HG03354 (cell line): ENCODE measurements at regions not wholly inside any gene's neighbourhood (a gene's known extent, or its start where the extent isn't known, plus 50 kb on each side); places are given as distances from the start of the nearest gene placed in this dataset.

ENCODE experiments used
- ATAC-seq: cut with Tn5 transposase; IDR thresholded peaks from one replicate; pipeline ENCODE4 v1.9.1; 2021; ENCODE audit warnings: mild to moderate bottlenecking; ENCODE audit not compliant: unreplicated experiment, poor library complexity, severe bottlenecking

DNA sequence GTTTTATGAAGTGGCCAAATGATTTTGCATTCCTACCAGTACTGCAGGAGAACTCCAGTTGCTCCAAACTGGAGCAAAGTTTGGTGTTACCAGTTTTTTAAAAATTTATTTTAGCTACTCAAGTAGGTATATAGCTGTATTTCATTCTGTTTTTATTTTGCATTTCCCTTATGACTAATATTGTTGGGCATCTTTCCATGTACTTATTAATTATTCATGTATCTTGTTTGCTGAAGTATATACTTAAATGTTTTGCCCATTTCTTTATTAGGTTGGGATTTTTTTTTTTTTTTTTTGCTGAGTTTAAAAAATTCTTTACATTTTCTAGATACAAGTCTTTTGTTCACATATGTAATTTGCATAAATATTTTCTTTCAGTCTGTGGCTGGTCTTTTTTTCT, 386.6 kb upstream of the DAB2 start:
- ATAC-seq, result no peak

DNA sequence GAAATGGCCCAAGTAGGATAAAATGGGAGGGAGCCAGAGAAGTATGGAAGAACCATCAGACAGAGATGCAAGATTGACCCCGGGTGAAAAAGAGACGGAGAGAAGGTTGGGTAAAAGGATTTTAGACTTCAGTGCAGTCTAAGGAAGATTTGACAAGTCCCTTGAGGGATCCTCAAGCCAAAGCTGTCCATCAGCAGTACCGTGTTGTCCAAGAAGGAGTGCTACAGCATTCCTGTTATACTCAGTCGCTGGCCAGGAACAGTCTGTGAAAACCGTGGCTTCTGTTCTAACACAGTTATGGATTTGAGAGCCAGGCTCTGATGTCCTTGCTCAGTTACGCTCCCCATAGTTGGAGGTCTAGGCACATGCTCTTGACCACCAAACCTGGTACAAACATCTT, 383.9 kb upstream of the DAB2 start:
- no peak for ATAC-seq

DNA sequence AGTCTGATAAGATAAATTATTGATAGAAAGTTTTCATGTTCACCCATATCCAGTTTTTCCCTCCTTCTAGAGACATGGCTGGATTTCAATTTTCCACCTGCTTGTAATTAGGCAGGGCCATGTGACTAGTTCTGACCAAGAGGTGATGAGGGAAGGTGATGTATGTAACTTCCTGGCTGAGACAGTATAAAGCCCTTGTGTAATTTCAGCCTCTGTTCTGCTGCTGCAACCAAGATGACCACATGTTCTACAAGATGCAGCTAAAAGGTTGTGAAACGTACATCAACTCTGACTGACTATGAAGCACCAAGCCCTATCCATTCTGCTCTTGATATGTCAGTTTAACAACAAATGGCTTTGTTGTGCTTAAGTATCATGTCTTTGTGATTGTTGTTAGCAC, 376.5 kb upstream of the DAB2 start:
- ATAC-seq, result no peak

DNA sequence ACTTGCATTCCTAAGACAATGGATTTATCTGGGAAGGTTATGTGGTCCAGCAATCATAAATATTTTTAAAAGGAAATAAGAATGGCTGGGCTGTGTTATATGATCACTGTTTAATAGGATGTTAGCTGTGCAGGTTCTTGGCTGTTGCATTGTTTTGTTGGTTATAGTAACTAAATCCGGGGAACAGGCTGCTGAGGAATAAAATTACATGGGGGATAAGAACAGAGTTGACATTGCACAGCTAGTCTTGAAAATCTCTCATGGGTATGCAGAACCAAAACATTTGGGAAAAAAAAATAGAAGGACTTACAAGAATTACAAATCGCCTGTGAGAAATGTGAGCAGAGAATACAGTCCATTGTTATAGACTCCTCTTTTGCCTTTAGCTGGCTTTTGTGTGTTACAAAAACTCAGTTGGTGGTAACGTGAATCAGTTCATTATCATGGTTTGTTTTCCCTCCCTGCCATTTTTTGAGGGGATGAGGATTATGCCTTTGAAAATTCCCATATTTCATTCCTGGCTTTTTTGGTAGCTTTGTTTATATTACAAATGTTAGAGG, 375.3 kb upstream of the DAB2 start:
- ATAC-seq, result no peak

DNA sequence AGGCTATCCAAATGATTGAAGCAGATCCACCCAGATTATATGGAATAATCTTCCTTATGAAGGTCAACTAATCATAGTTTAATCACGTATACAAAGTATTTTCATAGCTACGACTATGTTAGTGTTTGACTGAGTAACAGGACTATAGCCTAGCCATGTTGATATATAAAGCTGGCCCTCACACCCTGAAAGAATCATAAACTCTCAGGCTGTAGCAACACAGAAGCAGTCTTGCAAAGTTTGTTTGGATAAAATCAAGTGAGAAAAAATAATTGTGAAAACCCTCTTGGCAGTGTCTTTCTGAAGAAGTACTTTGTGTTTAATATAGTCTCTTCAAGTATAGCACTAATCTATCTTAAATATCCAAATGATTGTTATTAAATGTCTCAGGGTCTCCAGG, 374.5 kb upstream of the DAB2 start:
- no peak for ATAC-seq

DNA sequence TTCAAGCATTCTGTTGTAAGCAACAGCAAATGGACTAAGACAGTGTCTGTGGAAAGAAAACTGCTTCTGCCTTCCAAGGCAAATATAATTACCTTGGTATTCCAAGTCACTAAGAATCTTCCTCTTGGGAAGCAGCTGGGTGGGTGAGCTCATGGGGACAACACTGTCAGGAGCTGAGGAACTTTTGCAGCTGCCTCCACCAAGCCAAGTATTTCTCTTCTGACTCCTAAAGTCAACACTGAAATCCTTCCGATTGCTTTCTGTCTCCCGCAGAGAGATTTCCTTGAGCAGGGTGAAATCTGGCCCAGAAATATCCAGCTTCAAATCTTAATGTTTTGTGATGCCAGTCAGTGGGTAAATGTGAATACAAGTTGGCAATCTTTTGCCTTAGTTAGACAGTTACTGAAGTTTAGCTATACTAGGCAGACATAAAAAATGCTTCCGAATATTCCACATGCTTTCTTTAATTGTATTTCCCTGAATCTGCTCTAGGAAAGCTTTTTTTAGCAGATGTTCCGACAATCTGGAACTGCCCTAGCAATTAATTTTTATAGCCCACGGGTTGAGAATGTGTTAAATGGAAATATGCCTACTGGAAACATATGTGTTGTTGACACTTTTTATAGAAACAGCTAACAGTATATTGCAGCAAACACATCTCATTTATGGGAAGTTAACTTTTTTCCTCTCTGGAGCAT, 369.9 kb upstream of the DAB2 start:
- ATAC-seq, result no peak

DNA sequence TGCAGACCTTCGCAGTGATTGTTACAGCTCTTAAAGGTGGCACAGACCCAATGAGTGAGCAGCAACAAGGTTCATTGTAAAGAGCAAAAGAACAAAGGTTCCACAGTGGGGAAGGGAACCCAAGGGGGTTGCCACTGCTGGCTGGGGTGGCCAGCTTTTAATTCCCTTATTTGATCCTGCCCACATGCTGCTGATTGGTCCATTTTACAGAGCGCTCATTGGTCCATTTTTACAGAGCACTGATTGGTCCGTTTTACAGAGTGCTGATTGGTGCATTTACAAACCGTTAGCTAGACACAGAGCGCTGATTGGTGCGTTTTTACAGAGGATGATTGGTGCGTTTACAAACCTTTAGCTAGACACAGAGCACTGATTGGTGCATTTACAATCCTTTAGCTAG, 360.6 kb upstream of the DAB2 start:
- no peak for ATAC-seq

DNA sequence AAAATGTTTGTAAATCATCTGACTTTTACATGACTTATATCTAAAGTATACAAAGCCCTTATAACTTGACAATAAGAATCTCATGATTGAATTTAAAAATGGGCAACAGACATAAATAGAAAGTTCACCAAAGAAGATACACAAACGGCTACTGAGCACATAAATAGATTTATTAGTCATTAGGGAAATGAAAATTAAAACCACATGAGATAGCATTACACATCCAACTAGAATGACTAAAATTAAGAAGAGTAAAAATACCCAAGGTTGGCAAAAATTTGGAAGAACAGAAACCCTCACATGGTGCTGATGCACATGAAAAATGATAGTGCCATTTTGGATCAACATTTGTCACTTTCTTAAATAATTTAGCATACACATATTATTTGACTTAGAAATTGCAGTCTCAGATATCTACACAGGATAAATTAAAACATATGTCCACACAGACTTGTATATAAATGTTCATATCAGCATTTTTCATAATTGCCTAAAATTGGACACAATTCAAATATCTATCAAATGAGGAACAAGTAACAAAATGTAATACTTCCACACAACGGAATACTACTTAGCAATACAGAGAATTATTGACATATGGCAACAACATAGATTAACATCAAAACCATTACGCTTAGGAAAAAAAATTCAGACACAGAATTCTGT, 359.1 kb upstream of the DAB2 start:
- no peak for ATAC-seq

DNA sequence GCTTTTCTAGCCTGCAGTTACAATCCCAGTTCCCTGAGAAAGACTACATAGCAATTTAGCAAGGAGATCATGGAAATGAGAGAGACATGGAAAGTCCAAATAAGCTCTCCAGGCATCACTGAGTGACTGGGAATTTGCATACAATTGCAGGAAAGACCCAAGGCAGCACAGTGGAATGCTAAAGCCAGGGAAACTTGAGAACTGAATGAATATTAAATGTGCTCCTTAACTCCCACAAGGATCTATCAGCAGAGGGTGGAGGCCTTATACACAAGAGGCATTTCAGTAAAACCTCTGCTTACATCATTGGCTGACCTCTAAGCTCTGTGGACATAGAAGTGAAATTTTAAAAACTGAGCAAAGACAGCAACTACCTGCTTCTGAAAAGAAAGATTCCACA, 355.6 kb upstream of the DAB2 start:
- no peak for ATAC-seq

DNA sequence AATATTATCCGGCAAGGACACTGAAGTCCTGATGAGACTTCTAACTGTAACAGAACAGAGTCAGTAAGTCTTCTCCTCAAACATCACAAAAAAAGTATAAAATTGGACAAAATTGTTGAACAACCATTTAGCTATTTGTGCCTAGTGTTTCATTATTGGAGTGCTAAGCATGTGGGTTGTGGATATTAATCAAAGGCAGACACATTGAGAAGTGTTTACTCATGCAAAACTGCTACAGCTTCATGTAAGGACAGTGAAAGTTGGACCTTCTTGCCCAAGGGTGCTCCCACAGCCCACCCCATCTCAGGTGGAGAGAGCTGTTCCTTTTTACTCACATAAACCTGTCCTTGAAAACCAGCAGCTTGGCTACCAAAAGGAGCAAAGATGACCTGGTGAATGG, 355.1 kb upstream of the DAB2 start:
- ATAC-seq, result no peak

DNA sequence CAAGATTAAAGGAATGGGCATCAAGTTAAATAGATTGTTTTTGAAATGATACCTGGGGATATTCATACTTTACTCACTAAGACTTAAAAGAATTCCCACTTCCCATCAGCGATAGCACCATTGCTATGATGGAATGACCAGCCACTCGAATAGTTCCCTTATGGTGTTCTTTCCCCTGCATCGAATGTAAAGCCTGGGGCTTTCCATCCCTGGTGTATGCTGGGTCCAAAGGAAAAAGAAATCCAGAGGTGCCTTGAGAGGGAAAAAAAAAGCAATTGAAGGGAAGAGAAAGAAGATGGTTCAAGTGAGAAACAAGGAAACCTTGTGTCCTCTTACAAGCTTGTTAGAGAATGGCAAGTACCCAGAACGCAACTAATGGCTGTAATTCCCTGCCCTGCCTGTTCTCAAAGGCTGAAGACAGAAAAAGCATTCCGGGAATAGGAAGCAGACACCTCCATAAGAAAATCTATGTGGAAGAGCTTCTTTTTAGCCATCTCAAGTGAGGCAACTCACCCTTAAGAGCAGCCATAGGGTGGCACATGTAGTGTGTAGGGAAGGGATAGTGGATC, 351.1 kb upstream of the DAB2 start:
- no peak for ATAC-seq

DNA sequence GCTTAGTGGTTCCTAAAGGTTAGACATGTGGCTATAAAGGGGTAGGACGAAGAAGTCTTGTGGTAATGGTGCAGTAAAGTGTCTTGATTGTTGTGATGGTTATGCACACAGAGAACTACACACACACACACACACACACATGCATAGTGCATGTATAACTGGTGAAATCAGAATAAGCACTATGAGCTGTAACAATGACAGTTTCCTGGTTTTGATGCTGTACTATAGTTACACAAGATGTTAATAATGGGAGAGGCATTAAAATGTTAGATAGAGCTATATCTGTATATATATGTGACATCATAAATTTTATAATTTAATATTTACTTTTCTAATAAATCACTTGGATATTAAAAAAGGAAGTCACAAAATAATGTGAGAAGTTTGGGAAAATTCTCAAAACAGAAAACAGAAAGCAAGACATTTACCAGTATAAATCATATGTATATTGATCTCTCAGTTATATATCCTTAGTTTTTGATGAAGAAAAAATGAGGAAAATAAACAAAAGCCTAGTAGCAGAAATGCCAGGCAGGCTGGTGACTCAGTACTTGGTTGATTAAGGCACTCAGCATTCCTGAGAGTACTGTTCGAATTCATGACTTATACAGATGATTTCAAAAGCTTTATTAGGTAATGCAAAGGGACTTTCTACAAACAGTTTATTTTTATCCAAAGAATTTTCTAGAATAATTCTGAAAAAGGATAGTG, 350.5 kb upstream of the DAB2 start:
- no peak for ATAC-seq

DNA sequence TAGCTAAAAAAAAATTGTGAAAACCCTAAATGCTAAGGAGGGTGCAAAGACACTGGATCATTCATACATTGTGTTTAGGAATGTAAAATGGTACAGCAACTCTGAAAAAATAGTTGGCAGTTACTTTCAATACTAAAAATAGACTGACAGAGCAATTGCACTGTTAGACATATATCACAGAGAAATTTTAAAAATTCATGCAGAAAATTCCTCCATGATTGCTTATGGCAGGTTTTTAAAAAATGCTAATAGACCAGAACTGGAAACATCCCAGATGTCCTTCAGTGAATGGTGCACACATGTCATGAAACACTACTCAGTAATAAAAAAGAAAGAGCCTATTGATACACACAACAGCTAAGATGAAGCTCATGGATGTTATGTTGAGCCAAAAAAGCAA, 349.8 kb upstream of the DAB2 start:
- no peak for ATAC-seq

DNA sequence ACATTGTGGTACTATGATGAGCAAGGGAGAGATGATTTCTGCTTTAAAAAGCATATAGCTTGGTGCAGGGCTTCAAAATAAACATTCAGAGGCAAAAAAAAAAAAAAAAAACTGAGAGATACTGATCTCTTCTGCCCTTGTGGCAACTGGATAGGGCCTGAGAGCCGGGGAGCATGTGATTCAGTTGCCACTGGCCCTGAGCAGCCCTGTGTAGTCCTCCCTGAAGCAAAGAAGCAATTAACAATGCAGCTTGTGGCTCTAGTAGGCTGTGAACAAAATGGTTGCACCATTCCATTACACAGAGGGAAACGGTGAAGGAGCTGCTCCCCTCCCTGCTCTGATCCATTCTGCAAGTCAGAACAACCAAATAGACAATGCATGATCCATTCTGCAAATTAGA, 347.5 kb upstream of the DAB2 start:
- no peak for ATAC-seq

DNA sequence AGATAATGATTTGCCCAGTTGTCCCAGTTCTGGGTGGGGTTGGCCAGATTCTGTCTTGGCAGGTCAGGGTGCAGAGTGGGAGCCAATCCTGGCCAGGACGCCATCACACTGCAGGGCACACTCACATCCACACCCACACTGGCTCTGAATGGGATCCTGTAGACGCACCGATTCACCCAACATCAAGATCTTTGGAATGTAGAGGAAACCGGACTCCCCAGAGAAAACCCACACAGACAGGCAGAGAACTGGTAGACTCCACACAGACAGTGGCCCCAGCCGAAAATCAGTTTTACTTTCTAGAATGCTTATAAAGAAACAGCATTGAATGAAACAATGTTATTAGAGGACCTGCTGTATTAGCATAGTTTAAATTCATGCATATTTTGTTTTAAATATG, 343.1 kb upstream of the DAB2 start:
- no peak for ATAC-seq

DNA sequence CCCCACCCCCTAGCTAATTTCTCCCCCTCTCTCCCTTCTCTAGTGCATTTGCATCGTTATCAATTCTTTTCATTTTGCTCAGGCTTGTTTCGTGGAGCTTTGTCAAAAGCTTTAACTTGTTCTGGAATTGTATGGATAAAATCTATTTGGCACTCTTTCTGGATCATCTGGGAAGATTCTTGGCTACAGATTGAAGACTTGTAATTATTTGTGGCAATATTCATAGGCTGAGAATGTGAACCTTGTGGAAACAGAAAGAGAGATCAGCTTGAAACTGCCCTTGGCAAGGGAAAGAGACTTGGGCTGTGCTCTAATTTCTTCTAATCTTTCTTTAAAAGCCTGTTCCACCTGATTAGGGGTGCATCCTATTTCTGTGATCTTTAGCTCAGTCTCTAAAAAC, 340.6 kb upstream of the DAB2 start:
- no peak for ATAC-seq

DNA sequence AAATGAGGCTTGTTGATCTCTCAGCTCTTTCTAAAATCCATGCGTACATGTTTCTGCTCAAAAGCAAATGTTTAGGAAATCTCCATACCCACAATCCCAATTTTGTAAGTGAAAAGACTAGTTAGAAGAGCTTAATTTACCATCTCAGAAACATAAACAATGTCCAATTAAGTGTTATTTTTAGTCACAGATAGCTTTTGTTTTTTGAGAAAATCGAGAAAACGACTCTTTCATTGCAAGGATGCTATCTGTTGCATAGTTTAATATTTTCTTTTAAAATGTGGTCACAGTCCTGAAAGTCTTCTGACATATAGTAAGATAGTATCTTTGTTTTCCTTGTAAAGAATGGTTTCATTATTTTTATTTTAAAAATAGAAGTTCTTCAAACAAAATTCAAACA, 338.0 kb upstream of the DAB2 start:
- no peak for ATAC-seq

DNA sequence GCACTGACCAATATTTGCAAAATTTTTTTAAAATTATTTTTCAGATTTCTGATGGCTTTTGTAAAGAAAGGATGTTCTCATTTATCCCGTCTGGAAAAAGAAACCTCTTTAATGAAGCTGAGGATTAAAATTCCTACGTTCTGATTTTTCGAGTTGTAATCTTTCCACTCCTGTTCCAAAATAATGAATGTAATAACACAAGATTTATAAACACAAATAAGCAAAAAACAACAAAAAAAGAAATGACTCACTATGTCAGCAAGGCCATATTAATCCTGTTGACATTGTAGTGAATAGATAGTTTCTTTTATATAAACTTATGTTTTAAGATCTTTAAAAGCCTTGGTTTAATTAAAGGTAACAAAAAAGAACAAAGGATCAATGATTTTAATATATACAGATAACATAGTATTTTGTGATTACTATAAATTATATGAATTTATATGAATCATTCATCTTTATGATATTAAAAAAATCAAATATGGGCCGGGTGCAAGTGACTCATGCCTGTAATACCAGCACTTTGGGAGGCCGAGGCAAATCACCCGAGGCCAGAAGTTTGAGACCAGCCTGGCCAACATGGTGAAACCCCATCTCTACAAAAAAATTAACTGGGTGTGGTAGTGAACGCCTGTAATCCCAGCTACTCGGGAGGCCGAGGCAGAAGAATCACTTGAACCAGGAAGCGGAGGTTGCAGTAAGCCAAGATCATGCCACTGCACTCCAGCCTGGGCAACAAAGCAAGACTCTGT, 336.6 kb upstream of the DAB2 start:
- no peak for ATAC-seq

DNA sequence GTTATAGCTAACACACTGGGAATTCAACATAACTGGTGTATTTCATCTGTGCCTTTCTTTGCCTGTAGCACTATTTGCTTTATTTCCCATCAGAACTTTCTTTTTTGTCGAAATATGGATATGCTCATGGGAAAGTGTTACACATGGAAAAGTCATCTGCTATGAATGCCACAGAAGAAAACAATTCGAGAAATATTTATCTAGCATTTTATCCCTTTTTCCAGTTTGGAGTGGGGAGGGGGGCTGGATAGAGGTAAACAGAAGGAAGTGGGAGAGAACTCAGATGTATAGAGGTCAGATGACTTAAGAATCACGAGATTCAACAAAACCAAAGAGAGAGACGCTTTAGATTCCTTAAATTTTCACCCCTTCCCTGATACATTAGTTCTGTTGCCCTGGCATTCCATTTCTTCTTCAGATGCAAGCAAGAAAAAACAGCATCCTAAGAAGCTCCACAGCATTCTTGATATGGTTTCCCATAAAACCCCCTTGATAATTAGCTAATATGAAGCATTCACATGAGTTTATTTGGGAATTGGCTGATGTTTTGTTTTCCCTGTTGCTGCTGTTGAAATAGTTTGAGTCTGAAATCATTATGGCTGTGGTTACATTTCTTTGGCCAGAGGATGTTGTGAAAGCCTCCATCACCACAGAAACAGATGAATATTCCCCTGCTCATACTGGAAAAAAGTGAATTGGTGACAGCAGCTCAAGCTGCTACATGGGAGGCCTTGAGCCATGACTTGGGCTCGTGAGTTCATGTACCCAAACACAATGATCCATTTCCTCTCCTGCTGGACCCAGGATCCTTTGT, 335.8 kb upstream of the DAB2 start:
- ATAC-seq, result no peak
